Left lung (tissue), 4 donors: ENCODE measurements at regions not wholly inside any gene's neighbourhood (a gene's known extent, or its start where the extent isn't known, plus 50 kb on each side); places are given as distances from the start of the nearest gene placed in this dataset.
"Not testable (repeated sequence)": the region's sequence is repeated elsewhere in the genome, so short reads cannot be mapped to it uniquely, and the experiment has no call there.

Source experiments
- ATAC-seq: fragments of 200-7000 bp; cut with Tn5 transposase; one replicate; pipeline ENCODE4 v1.9.1; 2020; ENCODE audit warnings: moderate library complexity
- DNase-seq, 4 donors: peaks; one replicate each; pipeline ENCODE4 v3.0.0-alpha.2; 2013 to 2020
- H3K27ac ChIP-seq, 2 donors: fragments of 200-600 bp; sonication (generic) in 1 of 2; one replicate each; pipeline versions ENCODE4 v1.5.0 to v1.8.0; 2020 to 2021
- H3K27me3 ChIP-seq, 2 donors: fragments of 200-600 bp; sonication (generic) in 1 of 2; one replicate each; pipeline versions ENCODE4 v1.5.0 to v1.8.0; 2020 to 2021
- H3K36me3 ChIP-seq, 2 donors: fragments of 200-600 bp; sonication (generic) in 1 of 2; one replicate each; pipeline versions ENCODE4 v1.5.0 to v1.8.0; 2020 to 2021
- H3K4me1 ChIP-seq, 2 donors: fragments of 200-600 bp; one replicate each; pipeline ENCODE4 v1.8.0; 2021
- H3K4me3 ChIP-seq, 2 donors: fragments of 200-600 bp; sonication (generic) in 1 of 2; one replicate each; pipeline versions ENCODE4 v1.5.0 to v1.8.0; 2020 to 2021; ENCODE audit warnings: mild to moderate bottlenecking in 1 of 2
- H3K9me3 ChIP-seq, 2 donors: fragments of 200-600 bp; sonication (generic) in 1 of 2; one replicate each; pipeline versions ENCODE4 v1.5.0 to v1.8.0; 2020 to 2021
- intact Hi-C, 2 donors: fragments of 100-400 bp; cut with DNase I; formaldehyde crosslinking; loops; one replicate each; pipeline versions ENCODE4 v1.11.2 to v1.14.2; 2022
- TF ChIP-seq, protein P1 (sequence below), 2 donors: fragments of 200-600 bp; sonication (generic) in 1 of 2; IDR thresholded peaks; one replicate each; pipeline versions ENCODE4 v1.5.0 to v1.8.0; 2021; ENCODE audit warnings: antibody characterized with exemption in 2 of 2
- donor health status: DM: no; HTN: yes; CAD: no.
- donor health status: DM: no; HTN: no; CAD: no.

GRCh38 chr2:47728551-47728950 is 54.4 kb upstream of the MSH6 start:
- intact Hi-C loops = no loop called here
- ATAC-seq = no peak

GRCh38 chr2:47727956-47728355 is 55.0 kb upstream of the MSH6 start:
- Histone ChIP-seq H3K36me3 (no peaks in the 10 kb centered on the region), H3K4me1 (no peaks in the 10 kb centered on the region), H3K4me3 (no peak overlapping the region), H3K9me3 (no peaks in the 10 kb centered on the region), H3K27ac (no peak overlapping the region), H3K27me3 (no peaks in the 10 kb centered on the region)
- intact Hi-C loops = no loop called here
- ATAC-seq (no peak), DNase-seq (no peak)
- TF ChIP-seq, protein P1, sequence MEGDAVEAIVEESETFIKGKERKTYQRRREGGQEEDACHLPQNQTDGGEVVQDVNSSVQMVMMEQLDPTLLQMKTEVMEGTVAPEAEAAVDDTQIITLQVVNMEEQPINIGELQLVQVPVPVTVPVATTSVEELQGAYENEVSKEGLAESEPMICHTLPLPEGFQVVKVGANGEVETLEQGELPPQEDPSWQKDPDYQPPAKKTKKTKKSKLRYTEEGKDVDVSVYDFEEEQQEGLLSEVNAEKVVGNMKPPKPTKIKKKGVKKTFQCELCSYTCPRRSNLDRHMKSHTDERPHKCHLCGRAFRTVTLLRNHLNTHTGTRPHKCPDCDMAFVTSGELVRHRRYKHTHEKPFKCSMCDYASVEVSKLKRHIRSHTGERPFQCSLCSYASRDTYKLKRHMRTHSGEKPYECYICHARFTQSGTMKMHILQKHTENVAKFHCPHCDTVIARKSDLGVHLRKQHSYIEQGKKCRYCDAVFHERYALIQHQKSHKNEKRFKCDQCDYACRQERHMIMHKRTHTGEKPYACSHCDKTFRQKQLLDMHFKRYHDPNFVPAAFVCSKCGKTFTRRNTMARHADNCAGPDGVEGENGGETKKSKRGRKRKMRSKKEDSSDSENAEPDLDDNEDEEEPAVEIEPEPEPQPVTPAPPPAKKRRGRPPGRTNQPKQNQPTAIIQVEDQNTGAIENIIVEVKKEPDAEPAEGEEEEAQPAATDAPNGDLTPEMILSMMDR (IDR thresholded peaks at IDR 0.05) = no peak

More at GRCh38 chr2:47728551-47728950, 54.4 kb upstream of the MSH6 start:
- Histone ChIP-seq H3K4me3 (no peak overlapping the region), H3K36me3 (no peaks in the 10 kb centered on the region), H3K4me1 (no peaks in the 10 kb centered on the region), H3K27ac (no peak overlapping the region), H3K27me3 (no peaks in the 10 kb centered on the region), H3K9me3 (no peaks in the 10 kb centered on the region)
- DNase-seq = no peak
- TF ChIP-seq, protein P1 (IDR thresholded peaks at IDR 0.05) = no peak

GRCh38 chr2:47726978-47727377 is 56.0 kb upstream of the MSH6 start:
- DNase-seq, H3K27ac ChIP-seq, H3K4me1 ChIP-seq, H3K36me3 ChIP-seq, H3K9me3 ChIP-seq, H3K27me3 ChIP-seq, intact Hi-C loops, ATAC-seq, H3K4me3 ChIP-seq: not testable (repeated sequence)

DNA sequence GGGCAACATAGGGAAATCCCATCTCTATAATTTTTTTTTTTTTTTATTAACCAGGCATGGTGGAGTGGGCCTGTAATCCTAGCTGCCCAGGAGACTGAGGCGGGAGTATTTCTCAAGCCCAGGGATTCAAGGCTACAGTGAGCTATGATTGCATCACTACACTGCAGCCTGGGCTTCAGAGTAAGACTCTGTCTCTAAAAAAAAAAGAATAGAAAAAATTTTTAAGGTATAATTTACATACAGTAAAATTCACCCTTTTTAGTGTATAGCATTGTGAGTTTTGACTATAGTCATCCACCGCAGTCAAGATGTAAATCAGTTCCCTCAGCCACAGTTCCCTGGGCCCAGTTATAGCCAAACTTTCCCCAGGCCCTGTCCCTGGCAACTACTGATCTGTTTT is 57.1 kb upstream of the MSH6 start:
- H3K27ac ChIP-seq = no peak overlapping the region
- intact Hi-C loops = no loop called here
- no peaks in the 10 kb centered on the region for H3K9me3 ChIP-seq
- H3K27me3 ChIP-seq = no peaks in the 10 kb centered on the region
- H3K4me1 ChIP-seq = no peaks in the 10 kb centered on the region
- ATAC-seq (no peak), DNase-seq (no peak)
- no peaks in the 10 kb centered on the region for H3K36me3 ChIP-seq
- no peak overlapping the region for H3K4me3 ChIP-seq
- TF ChIP-seq, protein P1 (IDR thresholded peaks at IDR 0.05) = no peak

GRCh38 chr2:47724221-47724981 is 58.5 kb upstream of the MSH6 start:
- no peak overlapping the region for H3K4me3 ChIP-seq
- no peaks in the 10 kb centered on the region for H3K36me3 ChIP-seq
- intact Hi-C loops = no loop called here
- TF ChIP-seq, protein P1 (IDR thresholded peaks at IDR 0.05) = no peak
- H3K27ac ChIP-seq = no peak overlapping the region
- no peaks in the 10 kb centered on the region for H3K9me3 ChIP-seq
- no peak for ATAC-seq
- no peaks in the 10 kb centered on the region for H3K27me3 ChIP-seq
- no peaks in the 10 kb centered on the region for H3K4me1 ChIP-seq
- DNase-seq = no peak

DNA sequence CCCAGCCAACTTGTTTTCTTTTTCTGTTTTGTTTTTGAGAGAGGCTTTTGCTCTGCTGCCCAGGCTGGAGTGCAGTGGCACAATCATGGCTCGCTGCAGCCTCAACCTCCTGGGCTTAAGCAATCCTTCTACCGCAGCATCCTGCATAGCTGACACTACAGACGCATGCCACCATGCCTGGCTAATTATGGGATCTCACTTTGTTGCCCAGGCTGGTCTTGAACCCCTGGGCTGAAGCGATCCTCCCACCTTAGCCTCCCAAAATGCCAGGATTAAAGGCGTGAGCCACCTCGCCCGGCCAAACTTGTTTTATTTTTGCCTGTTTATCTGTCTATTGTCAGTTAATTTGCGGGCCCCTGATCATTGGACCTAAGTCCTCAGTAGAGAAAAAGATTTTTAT is 61.6 kb upstream of the MSH6 start:
- Histone ChIP-seq H3K9me3 (no peaks in the 10 kb centered on the region), H3K27ac (no peak overlapping the region), H3K36me3 (no peaks in the 10 kb centered on the region), H3K4me1 (no peaks in the 10 kb centered on the region), H3K4me3 (no peak overlapping the region), H3K27me3 (no peaks in the 10 kb centered on the region)
- TF ChIP-seq, protein P1 (IDR thresholded peaks at IDR 0.05) = no peak
- ATAC-seq (no peak), DNase-seq (no peak)
- intact Hi-C loops = no loop called here
